H1 (cell line): ENCODE measurements at regions not wholly inside any gene's neighbourhood (a gene's known extent, or its start where the extent isn't known, plus 50 kb on each side); places are given as distances from the start of the nearest gene placed in this dataset.

Experiments
- CBX5 ChIP-seq: fragments of 300-800, 300-1000 bp; sonication (generic); IDR thresholded peaks from 2 replicates; pipeline ENCODE4 v1.7.1; 2016; ENCODE audit warnings: antibody characterized with exemption, low read length, low read depth
- EGR1 ChIP-seq: IDR thresholded peaks from 2 replicates; pipeline ENCODE4 v1.6.1; 2011; ENCODE audit warnings: low read depth, low read length, borderline replicate concordance
- EP300 ChIP-seq, 2 experiments: IDR thresholded peaks; 1 replicate in 1 of 2; 2 replicates in 1 of 2; pipeline ENCODE4 v1.6.1; 2011 to 2012; ENCODE audit warnings: low read depth in 2 of 2, low read length in 2 of 2, mild to moderate bottlenecking in 2 of 2, borderline replicate concordance in 1 of 2, inconsistent platforms in 1 of 2, moderate library complexity in 1 of 2
- GABPA ChIP-seq: IDR thresholded peaks from 2 replicates; pipeline ENCODE4 v1.6.1; 2011; ENCODE audit warnings: mild to moderate bottlenecking, low read length, moderate library complexity, borderline replicate concordance; ENCODE audit not compliant: insufficient read depth
- POLR2A ChIP-seq, 2 experiments: IDR thresholded peaks; 1 replicate in 1 of 2; 2 replicates in 1 of 2; pipeline ENCODE4 v1.6.1; 2011; ENCODE audit warnings: low read depth in 2 of 2, low read length in 2 of 2, mild to moderate bottlenecking in 2 of 2; ENCODE audit errors: control extremely low read depth in 1 of 2
- POLR2AphosphoS5 ChIP-seq: IDR thresholded peaks from 2 replicates; pipeline ENCODE4 v1.6.1; 2011; ENCODE audit warnings: low read depth, low read length
- RAD21 ChIP-seq, 2 experiments: IDR thresholded peaks in 1 of 2; conservative IDR thresholded peaks in 1 of 2; 2 replicates each; pipeline ENCODE4 v1.6.1; 2011; ENCODE audit warnings: low read depth in 2 of 2, low read length in 2 of 2, improper control_type of control experiment in 1 of 2, inconsistent platforms in 1 of 2, mild to moderate bottlenecking in 1 of 2, moderate library complexity in 1 of 2
- RFX5 ChIP-seq: IDR thresholded peaks from 2 replicates; pipeline ENCODE4 v1.6.1; 2011; ENCODE audit warnings: low read depth, low read length, improper control_type of control experiment, borderline replicate concordance
- TEAD4 ChIP-seq: IDR thresholded peaks from 2 replicates; pipeline ENCODE4 v1.6.1; 2012; ENCODE audit warnings: low read depth, low read length, inconsistent platforms, mixed read lengths
- TF ChIP-seq, protein P1 (sequence below), 3 experiments: IDR thresholded peaks; 1 replicate in 2 of 3; 2 replicates in 1 of 3; pipeline versions ENCODE4 v1.5.1 to v1.6.1; 2011; ENCODE audit warnings: low read length in 3 of 3, mild to moderate bottlenecking in 3 of 3, inconsistent platforms in 2 of 3, low read depth in 1 of 3, moderate library complexity in 1 of 3; ENCODE audit not compliant: insufficient read depth in 1 of 3; ENCODE audit errors: control extremely low read depth in 1 of 3

DNA sequence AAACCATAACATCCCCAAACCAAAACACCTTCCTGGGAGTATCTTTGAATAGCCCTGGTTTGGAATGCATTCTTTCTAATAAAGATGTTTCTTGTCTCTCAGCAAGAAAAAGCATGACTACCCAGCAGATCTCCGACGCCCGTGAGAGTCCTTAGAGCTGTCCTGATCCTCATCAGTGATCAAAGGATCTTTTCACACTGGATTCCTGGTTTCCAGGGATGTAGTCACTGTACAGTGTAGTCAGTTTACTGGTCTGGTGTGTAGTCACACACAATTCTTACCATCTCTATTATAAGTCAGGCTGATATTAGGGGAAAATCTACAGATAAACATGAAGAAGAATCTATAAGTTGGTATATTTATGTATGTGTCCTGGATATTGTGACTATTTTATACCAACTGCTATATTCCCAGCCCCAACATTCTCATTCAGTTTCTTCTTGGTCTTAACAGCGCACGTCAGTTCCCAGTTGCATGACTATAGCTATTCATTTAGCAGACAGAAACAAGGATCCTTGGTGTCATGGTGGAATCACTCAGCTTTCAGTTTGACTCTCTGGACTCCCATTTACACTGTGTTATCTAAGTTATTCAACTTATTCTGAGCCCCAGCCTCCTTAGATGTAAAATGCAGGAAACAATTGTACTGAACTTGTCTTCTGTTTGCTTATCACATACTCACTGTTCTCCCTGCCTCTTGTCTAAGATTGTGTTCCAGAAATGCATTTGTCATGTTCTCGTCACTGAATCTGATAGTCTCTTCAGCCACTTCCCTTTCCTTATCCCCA is 68.3 kb downstream of the SLIT2 start:
- TF ChIP-seq, protein P1, sequence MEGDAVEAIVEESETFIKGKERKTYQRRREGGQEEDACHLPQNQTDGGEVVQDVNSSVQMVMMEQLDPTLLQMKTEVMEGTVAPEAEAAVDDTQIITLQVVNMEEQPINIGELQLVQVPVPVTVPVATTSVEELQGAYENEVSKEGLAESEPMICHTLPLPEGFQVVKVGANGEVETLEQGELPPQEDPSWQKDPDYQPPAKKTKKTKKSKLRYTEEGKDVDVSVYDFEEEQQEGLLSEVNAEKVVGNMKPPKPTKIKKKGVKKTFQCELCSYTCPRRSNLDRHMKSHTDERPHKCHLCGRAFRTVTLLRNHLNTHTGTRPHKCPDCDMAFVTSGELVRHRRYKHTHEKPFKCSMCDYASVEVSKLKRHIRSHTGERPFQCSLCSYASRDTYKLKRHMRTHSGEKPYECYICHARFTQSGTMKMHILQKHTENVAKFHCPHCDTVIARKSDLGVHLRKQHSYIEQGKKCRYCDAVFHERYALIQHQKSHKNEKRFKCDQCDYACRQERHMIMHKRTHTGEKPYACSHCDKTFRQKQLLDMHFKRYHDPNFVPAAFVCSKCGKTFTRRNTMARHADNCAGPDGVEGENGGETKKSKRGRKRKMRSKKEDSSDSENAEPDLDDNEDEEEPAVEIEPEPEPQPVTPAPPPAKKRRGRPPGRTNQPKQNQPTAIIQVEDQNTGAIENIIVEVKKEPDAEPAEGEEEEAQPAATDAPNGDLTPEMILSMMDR (IDR thresholded peaks at IDR 0.05; ENCODE audit: control extremely low read depth in 1 of 3, insufficient read depth in 1 of 3, low read depth in 1 of 3, low read length in 3 of 3) = no peak
- TF ChIP-seq POLR2A (IDR thresholded peaks at IDR 0.05; ENCODE audit: control extremely low read depth in 1 of 2, low read depth in 2 of 2, low read length in 2 of 2) (no peak), TEAD4 (no peak), RAD21 (IDR thresholded peaks at IDR 0.05 in 1 of 2, conservative IDR thresholded peaks at IDR 0.05 in 1 of 2; ENCODE audit: low read depth in 2 of 2, low read length in 2 of 2) (no peak), POLR2AphosphoS5 (no peak), EP300 (IDR thresholded peaks at IDR 0.05; ENCODE audit: borderline replicate concordance in 1 of 2, low read depth in 2 of 2, low read length in 2 of 2) (no peak), RFX5 (no peak), EGR1 (no peak), GABPA (no peak), CBX5 (no peak)
